A549 (cell line): ENCODE measurements at regions not wholly inside any gene's neighbourhood (a gene's known extent, or its start where the extent isn't known, plus 50 kb on each side); places are given as distances from the start of the nearest gene placed in this dataset.

ENCODE experiments used
- CBX2 ChIP-seq: fragments of 200-600 bp; sonication (generic); IDR thresholded peaks from 2 replicates; pipeline ENCODE4 v1.6.1; 2016; ENCODE audit warnings: low read depth, mild to moderate bottlenecking, borderline replicate concordance
- EP300 ChIP-seq, 2 experiments: fragments of >200 bp; sonication (Bioruptor Twin); formaldehyde crosslinking; IDR thresholded peaks; 2 replicates in 1 of 2; 3 replicates in 1 of 2; pipeline ENCODE4 v1.6.1; 2016 to 2017
- MAFK ChIP-seq: fragments of 450-650 bp; IDR thresholded peaks from 2 replicates; pipeline ENCODE4 v1.6.1; 2014; ENCODE audit not compliant: partially characterized antibody
- NFE2L2 ChIP-seq: fragments of 150-350 bp; conservative IDR thresholded peaks from 2 replicates; pipeline ENCODE4 v1.6.1; 2014; ENCODE audit warnings: low read length
- PHF8 ChIP-seq: fragments of 200-600 bp; sonication (generic); IDR thresholded peaks from 2 replicates; pipeline ENCODE4 v1.6.1; 2016; ENCODE audit warnings: low read depth, mild to moderate bottlenecking, antibody characterized with exemption, moderate library complexity, borderline replicate concordance
- POLR2A ChIP-seq: IDR thresholded peaks from 2 replicates; pipeline ENCODE4 v1.6.1; 2012; ENCODE audit warnings: mild to moderate bottlenecking, low read length
- RCOR1 ChIP-seq: fragments of 150-350 bp; IDR thresholded peaks from 2 replicates; pipeline ENCODE4 v1.6.1; 2014; ENCODE audit warnings: antibody characterized with exemption, low read length, low read depth
- SMC3 ChIP-seq: fragments of >200 bp; sonication (Bioruptor Twin); formaldehyde crosslinking; IDR thresholded peaks from 3 replicates; pipeline ENCODE4 v1.6.1; 2018; ENCODE audit warnings: inconsistent platforms
- SREBF2 ChIP-seq: fragments of 450-650 bp; IDR thresholded peaks from 2 replicates; pipeline ENCODE4 v1.6.1; 2014; ENCODE audit warnings: mild to moderate bottlenecking, moderate library complexity
- TF ChIP-seq, protein P1 (sequence below): fragments of >200 bp; sonication (Bioruptor Twin); formaldehyde crosslinking; IDR thresholded peaks from 3 replicates; pipeline ENCODE4 v1.5.1; 2016

DNA sequence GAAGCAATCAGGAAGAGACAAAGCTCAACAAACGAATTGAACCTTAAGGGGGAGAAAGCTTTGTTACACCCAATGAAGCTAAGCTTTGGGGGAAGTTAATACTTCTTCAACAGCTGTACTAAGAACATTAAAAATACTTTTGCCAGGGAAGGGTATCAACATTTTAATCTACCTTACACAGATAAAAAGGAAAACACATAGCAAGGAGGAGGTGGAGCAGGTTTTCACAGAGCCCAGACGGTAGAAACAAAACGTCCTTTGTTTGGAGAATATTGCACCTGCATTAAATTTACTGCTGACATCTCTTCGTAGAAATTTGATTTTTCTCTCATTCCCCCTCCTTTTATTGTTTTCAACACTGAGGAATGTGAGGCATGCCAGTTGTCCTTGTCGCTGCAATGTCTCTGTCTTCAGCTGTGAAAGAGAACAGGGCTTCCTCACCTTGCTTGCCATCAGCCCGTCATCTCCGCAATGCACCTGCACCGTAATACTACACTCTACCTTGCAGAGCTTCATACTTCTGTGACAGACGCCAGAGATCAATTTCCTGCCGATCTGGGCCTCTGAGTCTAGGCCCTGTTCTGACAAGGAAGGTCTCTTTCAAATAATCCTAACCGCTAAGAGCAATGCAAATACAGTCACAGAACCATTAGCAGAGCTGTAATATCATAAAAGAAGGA, 270.8 kb downstream of the SPRY2 start:
- TF ChIP-seq, protein P1, sequence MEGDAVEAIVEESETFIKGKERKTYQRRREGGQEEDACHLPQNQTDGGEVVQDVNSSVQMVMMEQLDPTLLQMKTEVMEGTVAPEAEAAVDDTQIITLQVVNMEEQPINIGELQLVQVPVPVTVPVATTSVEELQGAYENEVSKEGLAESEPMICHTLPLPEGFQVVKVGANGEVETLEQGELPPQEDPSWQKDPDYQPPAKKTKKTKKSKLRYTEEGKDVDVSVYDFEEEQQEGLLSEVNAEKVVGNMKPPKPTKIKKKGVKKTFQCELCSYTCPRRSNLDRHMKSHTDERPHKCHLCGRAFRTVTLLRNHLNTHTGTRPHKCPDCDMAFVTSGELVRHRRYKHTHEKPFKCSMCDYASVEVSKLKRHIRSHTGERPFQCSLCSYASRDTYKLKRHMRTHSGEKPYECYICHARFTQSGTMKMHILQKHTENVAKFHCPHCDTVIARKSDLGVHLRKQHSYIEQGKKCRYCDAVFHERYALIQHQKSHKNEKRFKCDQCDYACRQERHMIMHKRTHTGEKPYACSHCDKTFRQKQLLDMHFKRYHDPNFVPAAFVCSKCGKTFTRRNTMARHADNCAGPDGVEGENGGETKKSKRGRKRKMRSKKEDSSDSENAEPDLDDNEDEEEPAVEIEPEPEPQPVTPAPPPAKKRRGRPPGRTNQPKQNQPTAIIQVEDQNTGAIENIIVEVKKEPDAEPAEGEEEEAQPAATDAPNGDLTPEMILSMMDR = no peak
- TF ChIP-seq RCOR1 (no peak), SMC3 (no peak), PHF8 (no peak), NFE2L2 (no peak), POLR2A (no peak), EP300 (IDR thresholded peaks at IDR 0.05) (no peak), SREBF2 (no peak), MAFK (no peak), CBX2 (no peak)
